ENCODE measurements at regions not wholly inside any gene's neighbourhood (a gene's known extent, or its start where the extent isn't known, plus 50 kb on each side); places are given as distances from the start of the nearest gene placed in this dataset.
"Not testable (repeated sequence)": the region's sequence is repeated elsewhere in the genome, so short reads cannot be mapped to it uniquely, and the experiment has no call there.

DNA sequence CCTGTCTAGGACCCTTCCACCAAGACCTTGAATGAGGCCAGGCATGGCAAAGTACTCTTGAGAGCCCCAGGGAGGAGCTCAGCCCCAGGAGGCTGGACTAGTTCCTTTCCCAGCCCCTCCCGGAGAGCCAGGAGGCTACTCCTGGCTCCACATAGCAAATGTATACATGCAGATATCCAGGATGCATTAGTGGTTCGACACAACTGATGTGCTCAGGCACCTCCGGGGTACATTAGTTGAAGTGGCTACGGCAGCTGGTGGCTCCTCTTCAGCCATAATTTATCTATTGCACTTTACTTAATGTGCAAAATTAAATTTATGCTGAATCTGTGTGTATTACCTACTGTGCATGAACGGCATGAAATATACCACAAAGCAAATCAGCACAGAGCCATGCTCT is 182.8 kb upstream of the MEIS1 start:
- Histone ChIP-seq H3K79me2 (ENCODE audit: control insufficient read depth, insufficient read depth, low read length) (no peaks in the 10 kb centered on the region), H2AFZ (ENCODE audit: insufficient read depth, low read depth, low read length, poor library complexity, severe bottlenecking) (no peak overlapping the region), H4K20me1 (ENCODE audit: control insufficient read depth, insufficient read depth, low read length, poor library complexity, severe bottlenecking) (no peaks in the 10 kb centered on the region), H3K9me3 (ENCODE audit: control extremely low read depth in 1 of 3, control insufficient read depth in 2 of 3, insufficient read depth in 1 of 3, low read length in 2 of 3) (no peaks in the 10 kb centered on the region), H3K27ac (ENCODE audit: low read length in 2 of 2) (no peak overlapping the region), H3K9ac (ENCODE audit: low read length) (no peak overlapping the region), H3K4me3 (ENCODE audit: control extremely low read depth in 1 of 5, extremely low read depth in 1 of 5, insufficient read depth in 1 of 5, low read depth in 2 of 5, low read length in 4 of 5) (no peak overlapping the region), H3K36me3 (replicated peaks in 1 of 2; ENCODE audit: control extremely low read depth in 1 of 2, control insufficient read depth in 1 of 2, extremely low read depth in 1 of 2, insufficient read depth in 2 of 2, low read length in 1 of 2) (no peaks in the 10 kb centered on the region), H3K4me2 (replicated peaks; ENCODE audit: low read depth, low read length, poor library complexity, severe bottlenecking) (no peak overlapping the region), H3K4me1 (ENCODE audit: control insufficient read depth in 2 of 2, insufficient read depth in 2 of 2, low read length in 2 of 2) (no peaks in the 10 kb centered on the region), H3K27me3 (replicated peaks in 1 of 4; ENCODE audit: control extremely low read depth in 1 of 4, control insufficient read depth in 3 of 4, insufficient read depth in 4 of 4, low read length in 3 of 4) (no peaks in the 10 kb centered on the region)
- WGBS (ENCODE audit: insufficient coverage): 100% methylated on average over 1 of the region's 5 CpGs
- ChIA-PET CTCF (no interaction called here), POLR2A (no interaction called here)
- DNase-seq: no peak
- no peak for TF ChIP-seq EZH2 (IDR thresholded peaks at IDR 0.05; ENCODE audit: borderline replicate concordance, insufficient read depth, low read depth, low read length, poor library complexity, severe bottlenecking)
- TF ChIP-seq, protein P1, sequence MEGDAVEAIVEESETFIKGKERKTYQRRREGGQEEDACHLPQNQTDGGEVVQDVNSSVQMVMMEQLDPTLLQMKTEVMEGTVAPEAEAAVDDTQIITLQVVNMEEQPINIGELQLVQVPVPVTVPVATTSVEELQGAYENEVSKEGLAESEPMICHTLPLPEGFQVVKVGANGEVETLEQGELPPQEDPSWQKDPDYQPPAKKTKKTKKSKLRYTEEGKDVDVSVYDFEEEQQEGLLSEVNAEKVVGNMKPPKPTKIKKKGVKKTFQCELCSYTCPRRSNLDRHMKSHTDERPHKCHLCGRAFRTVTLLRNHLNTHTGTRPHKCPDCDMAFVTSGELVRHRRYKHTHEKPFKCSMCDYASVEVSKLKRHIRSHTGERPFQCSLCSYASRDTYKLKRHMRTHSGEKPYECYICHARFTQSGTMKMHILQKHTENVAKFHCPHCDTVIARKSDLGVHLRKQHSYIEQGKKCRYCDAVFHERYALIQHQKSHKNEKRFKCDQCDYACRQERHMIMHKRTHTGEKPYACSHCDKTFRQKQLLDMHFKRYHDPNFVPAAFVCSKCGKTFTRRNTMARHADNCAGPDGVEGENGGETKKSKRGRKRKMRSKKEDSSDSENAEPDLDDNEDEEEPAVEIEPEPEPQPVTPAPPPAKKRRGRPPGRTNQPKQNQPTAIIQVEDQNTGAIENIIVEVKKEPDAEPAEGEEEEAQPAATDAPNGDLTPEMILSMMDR (IDR thresholded peaks at IDR 0.05): no peak
- no peak for ATAC-seq (ENCODE audit: low read depth)
- Mint-ChIP-seq H3K27me3 (no peaks in the 10 kb centered on the region), H3K4me1 (no peaks in the 10 kb centered on the region), H3K27ac (no peak overlapping the region), H3K4me3 (no peak overlapping the region), H3K9me3 (ENCODE audit: insufficient read depth) (no peaks in the 10 kb centered on the region)
- intact Hi-C loops (cut with micrococcal nuclease): no loop called here

DNA sequence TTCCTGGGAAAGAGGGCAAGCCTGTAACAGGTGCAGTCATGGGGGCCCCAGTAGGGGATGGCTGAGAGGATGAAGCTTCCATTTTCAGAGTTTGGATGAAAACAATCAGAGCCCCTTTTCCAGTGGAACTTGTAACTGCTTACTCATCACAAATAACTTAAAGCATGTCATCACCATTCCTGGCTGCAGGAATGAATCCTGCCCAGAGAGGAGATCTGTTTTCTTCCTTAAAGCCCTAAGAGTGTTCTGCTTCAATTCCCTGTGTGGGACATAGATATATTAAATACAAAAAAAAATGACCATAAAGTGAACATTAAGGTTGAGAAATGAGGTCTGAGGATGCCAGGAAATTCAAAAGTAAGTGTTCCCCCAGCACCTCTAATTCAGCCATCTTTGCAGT is 183.4 kb upstream of the MEIS1 start:
- Histone ChIP-seq H3K4me1 (ENCODE audit: control insufficient read depth in 2 of 2, insufficient read depth in 2 of 2, low read length in 2 of 2) (no peaks in the 10 kb centered on the region), H3K9ac (ENCODE audit: low read length) (no peak overlapping the region), H2AFZ (ENCODE audit: insufficient read depth, low read depth, low read length, poor library complexity, severe bottlenecking) (no peak overlapping the region), H3K27ac (ENCODE audit: low read length in 2 of 2) (no peak overlapping the region), H3K4me3 (ENCODE audit: control extremely low read depth in 1 of 5, extremely low read depth in 1 of 5, insufficient read depth in 1 of 5, low read depth in 2 of 5, low read length in 4 of 5) (no peak overlapping the region), H3K79me2 (ENCODE audit: control insufficient read depth, insufficient read depth, low read length) (no peaks in the 10 kb centered on the region), H3K4me2 (replicated peaks; ENCODE audit: low read depth, low read length, poor library complexity, severe bottlenecking) (no peak overlapping the region), H4K20me1 (ENCODE audit: control insufficient read depth, insufficient read depth, low read length, poor library complexity, severe bottlenecking) (no peaks in the 10 kb centered on the region), H3K9me3 (ENCODE audit: control extremely low read depth in 1 of 3, control insufficient read depth in 2 of 3, insufficient read depth in 1 of 3, low read length in 2 of 3) (no peaks in the 10 kb centered on the region), H3K27me3 (replicated peaks in 1 of 4; ENCODE audit: control extremely low read depth in 1 of 4, control insufficient read depth in 3 of 4, insufficient read depth in 4 of 4, low read length in 3 of 4) (no peaks in the 10 kb centered on the region), H3K36me3 (replicated peaks in 1 of 2; ENCODE audit: control extremely low read depth in 1 of 2, control insufficient read depth in 1 of 2, extremely low read depth in 1 of 2, insufficient read depth in 2 of 2, low read length in 1 of 2) (no peaks in the 10 kb centered on the region)
- H3K9me3 Mint-ChIP-seq (ENCODE audit: insufficient read depth): no peaks in the 10 kb centered on the region
- no peak overlapping the region for H3K4me3 Mint-ChIP-seq
- H3K27ac Mint-ChIP-seq: no peak overlapping the region
- no peaks in the 10 kb centered on the region for H3K4me1 Mint-ChIP-seq
- intact Hi-C loops (cut with micrococcal nuclease): no loop called here
- no peak for DNase-seq
- no peak for ATAC-seq (ENCODE audit: low read depth)
- no peaks in the 10 kb centered on the region for H3K27me3 Mint-ChIP-seq
- ChIA-PET POLR2A (no interaction called here), CTCF (no interaction called here)
- no peak for TF ChIP-seq EZH2 (IDR thresholded peaks at IDR 0.05; ENCODE audit: borderline replicate concordance, insufficient read depth, low read depth, low read length, poor library complexity, severe bottlenecking)
- TF ChIP-seq, protein P1 (IDR thresholded peaks at IDR 0.05): no peak

DNA sequence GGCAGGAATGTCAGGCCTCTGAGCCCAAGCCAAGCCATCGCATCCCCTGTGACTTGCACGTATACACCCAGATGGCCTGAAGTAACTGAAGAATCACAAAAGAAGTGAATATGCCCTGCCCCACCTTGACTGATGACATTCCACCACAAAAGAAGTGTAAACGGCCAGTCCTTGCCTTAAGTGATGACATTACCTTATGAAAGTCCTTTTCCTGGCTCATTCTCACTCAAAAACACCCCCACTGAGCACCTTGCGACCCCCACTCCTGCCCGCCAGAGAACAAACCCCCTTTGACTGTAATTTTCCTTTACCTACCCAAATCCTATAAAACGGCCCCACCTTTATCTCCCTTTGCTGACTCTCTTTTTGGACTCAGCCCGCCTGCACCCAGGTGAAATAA is 185.8 kb upstream of the MEIS1 start:
- H3K4me3 Mint-ChIP-seq; H2AFZ ChIP-seq (ENCODE audit: insufficient read depth, low read depth, low read length, poor library complexity, severe bottlenecking); H3K4me1 ChIP-seq (ENCODE audit: control insufficient read depth in 2 of 2, insufficient read depth in 2 of 2, low read length in 2 of 2); DNase-seq; H3K4me3 ChIP-seq (ENCODE audit: control extremely low read depth in 1 of 5, extremely low read depth in 1 of 5, insufficient read depth in 1 of 5, low read depth in 2 of 5, low read length in 4 of 5); H3K27ac Mint-ChIP-seq; H3K9me3 ChIP-seq (ENCODE audit: control extremely low read depth in 1 of 3, control insufficient read depth in 2 of 3, insufficient read depth in 1 of 3, low read length in 2 of 3); POLR2A ChIA-PET; H3K79me2 ChIP-seq (ENCODE audit: control insufficient read depth, insufficient read depth, low read length); intact Hi-C loops (cut with micrococcal nuclease); H3K4me1 Mint-ChIP-seq; ATAC-seq (ENCODE audit: low read depth); H3K9me3 Mint-ChIP-seq (ENCODE audit: insufficient read depth); H3K27me3 ChIP-seq (replicated peaks in 1 of 4; ENCODE audit: control extremely low read depth in 1 of 4, control insufficient read depth in 3 of 4, insufficient read depth in 4 of 4, low read length in 3 of 4); CTCF ChIA-PET; H3K36me3 ChIP-seq (replicated peaks in 1 of 2; ENCODE audit: control extremely low read depth in 1 of 2, control insufficient read depth in 1 of 2, extremely low read depth in 1 of 2, insufficient read depth in 2 of 2, low read length in 1 of 2); H3K27me3 Mint-ChIP-seq; H4K20me1 ChIP-seq (ENCODE audit: control insufficient read depth, insufficient read depth, low read length, poor library complexity, severe bottlenecking); H3K4me2 ChIP-seq (replicated peaks; ENCODE audit: low read depth, low read length, poor library complexity, severe bottlenecking); H3K9ac ChIP-seq (ENCODE audit: low read length); H3K27ac ChIP-seq (ENCODE audit: low read length in 2 of 2): not testable (repeated sequence)
- WGBS (ENCODE audit: insufficient coverage): 60% methylated on average over 1 of the region's 7 CpGs

All from B cell (primary cell).